SJSA1 (cell line): ENCODE measurements at regions not wholly inside any gene's neighbourhood (a gene's known extent, or its start where the extent isn't known, plus 50 kb on each side); places are given as distances from the start of the nearest gene placed in this dataset.
A peak's percentile ranks its signal among the peaks of the same experiment; 100 is the strongest.
"Not testable (repeated sequence)": the region's sequence is repeated elsewhere in the genome, so short reads cannot be mapped to it uniquely, and the experiment has no call there.

Source experiments
- DNase-seq, 2 experiments: peaks; one replicate each; pipeline ENCODE4 v3.0.0-alpha.2; 2015 to 2020; ENCODE audit warnings: low spot score in 2 of 2, low read depth in 1 of 2
- H3K27ac ChIP-seq: fragments of 250-450 bp; sonication (Bioruptor Pico); 2 replicates; pipeline ENCODE4 v1.5.1; 2020; ENCODE audit warnings: mild to moderate bottlenecking, moderate library complexity
- H3K27me3 ChIP-seq: fragments of 250-450 bp; sonication (Bioruptor Pico); replicated peaks from 2 replicates; pipeline ENCODE4 v1.5.1; 2020; ENCODE audit warnings: mild to moderate bottlenecking, moderate library complexity
- H3K36me3 ChIP-seq: fragments of 250-450 bp; sonication (Bioruptor Pico); 2 replicates; pipeline ENCODE4 v1.5.1; 2020; ENCODE audit warnings: mild to moderate bottlenecking
- H3K4me1 ChIP-seq: fragments of 250-450 bp; sonication (Bioruptor Pico); replicated peaks from 2 replicates; pipeline ENCODE4 v1.6.1; 2021; ENCODE audit warnings: mild to moderate bottlenecking
- H3K4me3 ChIP-seq: fragments of 250-450 bp; sonication (Bioruptor Pico); 2 replicates; pipeline ENCODE4 v1.5.1; 2020; ENCODE audit warnings: mild to moderate bottlenecking
- H3K9me3 ChIP-seq: fragments of 250-450 bp; sonication (Bioruptor Pico); replicated peaks from 2 replicates; pipeline ENCODE4 v1.5.1; 2020; ENCODE audit warnings: mild to moderate bottlenecking

GRCh38 chr4:170872794-170873193 lies 783.0 kb upstream of the AADAT start:
- DNase-seq, result no peak
- no peaks in the 10 kb centered on the region for H3K4me1 ChIP-seq

DNA sequence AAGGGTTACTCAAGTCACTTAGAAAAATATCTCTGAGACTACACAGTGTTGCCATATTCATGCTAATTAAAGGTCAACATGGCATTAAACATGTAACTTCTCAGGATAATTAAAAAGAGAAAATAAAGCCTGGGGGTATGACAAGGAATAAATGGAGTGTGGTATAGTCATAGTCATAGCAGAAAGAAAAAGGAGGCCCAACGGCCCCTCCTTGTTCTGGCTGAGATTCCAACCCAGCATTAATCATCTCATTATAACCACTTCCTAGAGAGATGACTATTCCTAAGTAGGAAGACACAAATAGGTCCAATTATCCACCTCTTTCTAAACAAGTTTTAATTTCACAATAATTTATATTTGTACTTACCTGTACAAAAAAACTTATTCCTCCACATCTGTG lies 778.4 kb upstream of the AADAT start:
- DNase-seq, result no peak
- Histone ChIP-seq H3K27ac (no peak overlapping the region), H3K9me3 (no peaks in the 10 kb centered on the region), H3K4me3 (no peak overlapping the region), H3K36me3 (no peaks in the 10 kb centered on the region), H3K4me1 (no peaks in the 10 kb centered on the region), H3K27me3 (no peaks in the 10 kb centered on the region)

More at GRCh38 chr4:170872794-170873193, 783.0 kb upstream of the AADAT start:
- no peaks in the 10 kb centered on the region for H3K36me3 ChIP-seq
- H3K27ac ChIP-seq, result no peak overlapping the region
- H3K9me3 ChIP-seq, result no peaks in the 10 kb centered on the region
- H3K4me3 ChIP-seq, result no peak overlapping the region
- no peaks in the 10 kb centered on the region for H3K27me3 ChIP-seq

- Histone ChIP-seq H3K27me3 (no peaks in the 10 kb centered on the region), H3K4me1 (no peaks in the 10 kb centered on the region), H3K4me3 (no peak overlapping the region), H3K36me3 (no peaks in the 10 kb centered on the region), H3K9me3 (no peaks in the 10 kb centered on the region), H3K27ac (no peak overlapping the region)
- DNase-seq, result no peak
Observed at GRCh38 chr4:170854097-170854496, 764.3 kb upstream of the AADAT start.

DNA sequence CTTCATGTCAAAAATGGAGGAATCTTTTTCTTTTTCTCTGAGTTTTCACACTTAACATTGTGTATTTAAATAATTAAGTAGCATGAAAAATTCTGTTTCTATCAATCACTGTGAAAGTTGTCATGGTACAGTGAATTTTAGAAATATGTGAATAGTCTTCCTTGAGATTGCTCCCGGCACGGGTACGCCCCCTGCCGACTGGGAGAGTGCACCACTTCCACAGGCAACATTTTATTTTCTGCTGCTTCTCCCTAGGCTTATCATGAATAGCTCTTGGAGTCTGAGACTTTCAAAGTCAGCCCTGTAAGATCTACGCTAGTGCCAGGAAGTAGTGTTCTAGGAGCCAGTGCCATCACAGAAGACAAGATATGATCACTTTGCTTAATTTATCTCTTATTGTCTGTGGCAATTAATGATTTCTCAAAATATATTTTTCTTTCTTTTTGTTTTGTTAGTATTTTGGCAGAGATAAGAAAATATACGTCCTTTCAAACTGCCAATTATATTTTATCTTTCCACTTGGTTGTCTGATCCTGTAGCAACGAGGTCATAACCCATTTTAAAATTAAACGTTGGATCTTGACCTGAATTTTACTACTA lies 763.8 kb upstream of the AADAT start:
- peak; percentile 4 to 40 for DNase-seq
- H3K4me3 ChIP-seq, result no peak overlapping the region
- H3K36me3 ChIP-seq, result no peaks in the 10 kb centered on the region
- no peaks in the 10 kb centered on the region for H3K9me3 ChIP-seq
- no peaks in the 10 kb centered on the region for H3K27me3 ChIP-seq
- H3K4me1 ChIP-seq, result no peaks in the 10 kb centered on the region
- H3K27ac ChIP-seq, result no peak overlapping the region

DNA sequence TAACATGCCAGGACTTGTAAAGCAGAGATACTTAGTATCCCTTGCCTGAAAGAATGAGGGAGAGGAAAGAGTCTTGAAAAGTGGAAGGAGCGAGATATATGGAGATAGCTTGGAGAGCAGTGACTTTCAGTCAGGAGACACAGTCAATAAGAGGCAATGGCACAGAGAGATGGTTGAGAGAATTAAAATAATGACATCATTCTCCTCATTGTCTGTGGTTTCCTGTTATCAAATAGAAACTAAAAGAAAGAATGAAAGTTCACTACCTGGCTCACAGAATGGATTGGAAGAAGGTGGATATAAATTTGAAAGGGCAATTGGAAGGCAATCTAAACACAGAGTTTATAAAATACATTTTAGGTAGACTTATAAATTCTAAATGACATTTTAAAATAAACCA lies 760.2 kb upstream of the AADAT start:
- Histone ChIP-seq H3K4me1 (no peaks in the 10 kb centered on the region), H3K4me3 (no peak overlapping the region), H3K36me3 (no peaks in the 10 kb centered on the region), H3K9me3 (no peaks in the 10 kb centered on the region), H3K27me3 (no peaks in the 10 kb centered on the region), H3K27ac (no peak overlapping the region)
- DNase-seq, result no peak

DNA sequence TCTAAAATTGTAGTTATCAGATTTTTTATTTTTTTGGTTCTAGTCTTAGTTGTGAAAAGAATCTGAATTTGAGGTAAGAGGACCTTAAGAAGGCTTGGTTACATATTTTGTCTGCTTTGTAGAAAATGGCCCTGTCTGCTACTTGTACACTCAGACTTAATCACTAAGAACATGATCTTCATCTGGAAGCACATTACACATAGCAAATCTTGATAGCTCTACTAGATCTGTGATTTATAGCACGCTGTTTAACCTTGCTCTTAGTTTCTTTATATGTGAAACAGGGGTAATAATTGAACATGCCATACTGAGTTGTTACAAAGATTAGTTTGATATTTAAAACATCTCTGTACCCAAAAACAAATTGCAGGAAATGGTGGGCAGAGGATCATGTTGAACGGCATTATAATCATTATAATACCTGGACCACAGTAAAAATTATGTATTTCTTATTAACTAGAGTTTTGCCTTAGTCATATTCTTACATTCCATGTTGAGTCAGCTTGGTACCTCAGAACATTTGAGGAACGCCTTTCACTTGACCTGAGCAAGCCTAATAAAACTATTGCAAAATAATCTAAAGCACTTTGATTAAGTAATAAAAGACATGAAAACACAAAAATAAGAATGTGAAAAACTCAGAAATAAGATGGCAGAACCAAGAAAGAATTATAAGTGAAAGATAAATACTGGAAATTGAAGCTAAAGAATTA lies 738.0 kb upstream of the AADAT start:
- no peaks in the 10 kb centered on the region for H3K36me3 ChIP-seq
- DNase-seq, result no peak
- H3K9me3 ChIP-seq, result no peaks in the 10 kb centered on the region
- H3K27ac ChIP-seq, result no peak overlapping the region
- H3K4me3 ChIP-seq, result no peak overlapping the region
- H3K4me1 ChIP-seq, result no peaks in the 10 kb centered on the region
- no peaks in the 10 kb centered on the region for H3K27me3 ChIP-seq

- Histone ChIP-seq H3K4me1 (no peaks in the 10 kb centered on the region), H3K36me3 (no peaks in the 10 kb centered on the region), H3K4me3 (no peak overlapping the region), H3K27ac (no peak overlapping the region), H3K9me3 (no peaks in the 10 kb centered on the region), H3K27me3 (no peaks in the 10 kb centered on the region)
- no peak for DNase-seq
Observed at GRCh38 chr4:170818786-170819185, 729.0 kb upstream of the AADAT start.

- Histone ChIP-seq H3K27ac (no peak overlapping the region), H3K4me3 (no peak overlapping the region), H3K4me1 (no peaks in the 10 kb centered on the region), H3K36me3 (no peaks in the 10 kb centered on the region), H3K27me3 (no peaks in the 10 kb centered on the region), H3K9me3 (no peaks in the 10 kb centered on the region)
- DNase-seq, result no peak
Observed at GRCh38 chr4:170805352-170805751, 715.6 kb upstream of the AADAT start.

DNA sequence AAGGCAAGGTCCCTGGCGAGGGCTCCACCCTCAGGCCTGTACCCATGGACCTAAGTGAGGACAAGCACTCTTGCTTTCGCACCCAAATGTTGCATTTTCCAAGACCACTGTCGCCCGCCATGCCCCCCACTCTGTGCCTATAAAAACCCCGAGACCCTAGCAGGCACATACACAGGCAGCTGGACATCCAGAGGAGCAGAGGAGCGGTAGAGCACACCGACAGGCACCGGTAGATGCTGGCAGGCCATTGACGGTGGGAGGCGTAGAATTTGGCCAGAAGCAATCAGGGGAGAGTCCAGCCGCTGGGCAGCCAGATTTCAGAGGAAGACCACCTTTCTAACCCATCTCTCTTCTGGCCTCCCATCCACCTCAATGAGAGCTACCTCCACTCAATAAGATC lies 715.2 kb upstream of the AADAT start:
- H3K4me1 ChIP-seq, result no peaks in the 10 kb centered on the region
- no peak overlapping the region for H3K4me3 ChIP-seq
- DNase-seq, result no peak
- H3K9me3 ChIP-seq, result no peaks in the 10 kb centered on the region
- no peaks in the 10 kb centered on the region for H3K36me3 ChIP-seq
- H3K27me3 ChIP-seq, result no peaks in the 10 kb centered on the region
- no peak overlapping the region for H3K27ac ChIP-seq

DNA sequence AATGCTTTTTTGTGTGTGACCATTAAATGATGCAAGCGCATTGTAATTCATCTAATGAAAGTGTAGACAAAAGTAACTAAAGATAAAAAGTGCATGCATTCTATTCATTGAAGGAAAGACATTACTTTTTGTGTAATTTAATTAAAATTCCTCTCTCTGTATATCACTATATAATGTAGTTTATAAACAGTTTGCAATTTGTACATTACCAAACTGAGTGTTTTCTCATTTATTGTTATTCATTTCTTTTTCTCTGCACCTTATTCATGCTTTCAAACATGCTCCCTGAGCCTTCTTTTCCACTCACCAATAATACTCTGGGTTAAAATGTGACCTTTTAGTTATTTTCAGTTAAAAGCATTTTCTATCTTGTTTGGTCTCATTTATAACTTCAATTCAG lies 713.7 kb upstream of the AADAT start:
- no peaks in the 10 kb centered on the region for H3K36me3 ChIP-seq
- H3K9me3 ChIP-seq, result no peaks in the 10 kb centered on the region
- H3K27ac ChIP-seq, result no peak overlapping the region
- no peaks in the 10 kb centered on the region for H3K4me1 ChIP-seq
- H3K4me3 ChIP-seq, result no peak overlapping the region
- no peak for DNase-seq
- H3K27me3 ChIP-seq, result no peaks in the 10 kb centered on the region

DNA sequence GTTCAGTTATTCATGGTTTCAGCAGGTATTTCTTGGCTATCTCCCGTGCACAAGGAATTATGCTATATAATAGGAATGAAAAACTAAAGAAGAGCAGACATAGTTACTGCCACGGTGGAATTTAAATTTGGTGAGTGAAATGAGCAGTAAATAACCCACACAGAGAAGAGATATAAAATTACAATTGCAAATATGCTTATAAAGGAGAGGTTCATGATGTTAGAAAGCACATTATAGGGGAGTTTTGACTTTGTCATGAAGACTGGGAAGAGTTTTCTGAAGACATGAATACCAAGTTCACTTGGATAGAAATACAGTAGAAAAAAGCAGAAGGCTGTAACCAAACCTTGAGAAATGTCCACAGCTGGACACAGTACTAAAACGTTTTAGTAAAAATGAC lies 712.0 kb upstream of the AADAT start:
- no peaks in the 10 kb centered on the region for H3K4me1 ChIP-seq
- DNase-seq, result no peak
- no peak overlapping the region for H3K27ac ChIP-seq
- no peaks in the 10 kb centered on the region for H3K9me3 ChIP-seq
- H3K4me3 ChIP-seq, result no peak overlapping the region
- H3K27me3 ChIP-seq, result no peaks in the 10 kb centered on the region
- H3K36me3 ChIP-seq, result no peaks in the 10 kb centered on the region

DNA sequence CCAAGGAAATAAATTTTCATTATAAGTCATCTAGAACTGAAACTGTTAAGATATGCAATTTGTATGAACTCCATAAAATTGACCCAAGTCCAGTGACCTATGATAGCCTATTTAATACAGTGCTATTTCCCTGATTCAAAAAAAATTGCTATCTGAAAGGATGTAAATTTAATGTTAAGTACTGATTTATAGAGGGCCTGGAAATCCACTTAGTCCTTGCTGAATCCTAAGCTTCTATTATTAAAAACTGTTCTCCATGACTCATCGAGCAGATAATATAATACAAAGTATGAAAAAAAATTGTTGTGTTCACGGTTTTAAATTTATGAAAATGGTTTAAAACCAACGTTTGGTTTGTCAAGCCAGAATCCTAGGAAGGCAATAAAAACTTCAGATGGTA lies 704.8 kb upstream of the AADAT start:
- H3K27ac ChIP-seq, result no peak overlapping the region
- no peaks in the 10 kb centered on the region for H3K9me3 ChIP-seq
- H3K36me3 ChIP-seq, result no peaks in the 10 kb centered on the region
- no peak overlapping the region for H3K4me3 ChIP-seq
- DNase-seq, result no peak
- no peaks in the 10 kb centered on the region for H3K4me1 ChIP-seq
- no peaks in the 10 kb centered on the region for H3K27me3 ChIP-seq

DNA sequence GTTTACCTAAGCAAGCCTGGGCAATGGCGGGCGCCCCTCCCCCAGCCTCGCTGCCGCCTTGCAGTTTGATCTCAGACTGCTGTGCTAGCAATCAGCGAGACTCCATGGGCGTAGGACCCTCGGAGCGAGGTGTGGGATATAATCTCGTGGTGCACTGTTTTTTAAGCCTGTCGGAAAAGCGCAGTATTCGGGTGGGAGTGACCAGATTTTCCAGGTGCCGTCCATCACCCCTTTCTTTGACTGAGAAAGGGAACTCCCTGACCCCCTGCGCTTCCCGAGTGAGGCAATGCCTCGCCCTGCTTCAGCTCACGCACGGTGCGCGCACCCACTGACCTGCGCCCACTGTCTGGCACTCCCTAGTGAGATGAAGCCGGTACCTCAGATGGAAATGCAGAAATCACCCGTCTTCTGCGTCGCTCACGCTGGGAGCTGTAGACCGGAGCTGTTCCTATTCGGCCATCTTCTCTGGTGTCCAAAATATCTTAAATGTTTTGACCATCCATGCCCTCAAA lies 698.8 kb upstream of the AADAT start:
- H3K36me3 ChIP-seq, H3K27me3 ChIP-seq, H3K9me3 ChIP-seq, H3K27ac ChIP-seq, H3K4me1 ChIP-seq, H3K4me3 ChIP-seq, DNase-seq: not testable (repeated sequence)

GRCh38 chr4:170777663-170778062 lies 687.9 kb upstream of the AADAT start:
- Histone ChIP-seq H3K27ac (no peak overlapping the region), H3K9me3 (no peaks in the 10 kb centered on the region), H3K4me1 (no peaks in the 10 kb centered on the region), H3K27me3 (no peaks in the 10 kb centered on the region), H3K36me3 (no peaks in the 10 kb centered on the region), H3K4me3 (no peak overlapping the region)
- no peak for DNase-seq

DNA sequence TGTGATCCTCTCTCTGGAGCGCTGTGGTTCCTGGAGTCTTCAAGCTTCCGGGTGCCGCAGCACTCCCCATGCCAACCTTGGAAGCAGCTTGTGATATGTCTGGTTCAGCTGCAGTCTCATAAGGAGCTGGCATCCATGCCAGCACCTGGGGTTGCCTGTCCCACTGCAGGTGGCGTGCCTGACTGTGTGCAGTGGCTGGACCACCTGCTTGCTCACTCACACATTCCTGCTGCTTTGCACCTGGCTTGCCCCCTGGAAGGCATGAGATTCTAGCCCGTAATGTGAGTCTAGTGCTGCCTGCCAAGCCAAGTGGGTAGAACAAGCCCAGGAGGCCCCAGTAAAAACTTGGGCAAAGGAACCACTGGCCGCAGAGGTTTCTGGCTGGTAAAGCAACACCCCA lies 687.2 kb upstream of the AADAT start:
- no peaks in the 10 kb centered on the region for H3K36me3 ChIP-seq
- H3K4me1 ChIP-seq, result no peaks in the 10 kb centered on the region
- DNase-seq, result no peak

More for the DNA sequence above, 687.2 kb upstream of the AADAT start:
- no peaks in the 10 kb centered on the region for H3K9me3 ChIP-seq
- no peak overlapping the region for H3K27ac ChIP-seq
- H3K27me3 ChIP-seq, result no peaks in the 10 kb centered on the region
- no peak overlapping the region for H3K4me3 ChIP-seq
